NT2/D1 (cell line): ENCODE measurements at regions not wholly inside any gene's neighbourhood (a gene's known extent, or its start where the extent isn't known, plus 50 kb on each side); places are given as distances from the start of the nearest gene placed in this dataset.

Source experiments
- DNase-seq: peaks from one replicate; pipeline ENCODE4 v3.0.0-alpha.2; 2011; ENCODE audit warnings: low read depth, low spot score
- H3K27me3 ChIP-seq: 2 replicates; pipeline ENCODE4 v1.6.0; 2011; ENCODE audit warnings: mild to moderate bottlenecking; ENCODE audit not compliant: insufficient read length, insufficient read depth
- H3K36me3 ChIP-seq: 2 replicates; pipeline ENCODE4 v1.6.1; 2011; ENCODE audit warnings: mild to moderate bottlenecking, low read length, mixed read lengths; ENCODE audit not compliant: insufficient read depth, insufficient read length
- H3K4me1 ChIP-seq: 2 replicates; pipeline ENCODE4 v1.5.1; 2011; ENCODE audit not compliant: insufficient read depth, insufficient read length
- H3K4me3 ChIP-seq: 2 replicates; pipeline ENCODE4 v1.5.1; 2011; ENCODE audit warnings: low read depth; ENCODE audit not compliant: insufficient read length
- H3K9ac ChIP-seq: 2 replicates; pipeline ENCODE4 v1.6.0; 2011; ENCODE audit warnings: low read depth; ENCODE audit not compliant: insufficient read length
- H3K9me3 ChIP-seq: 2 replicates; pipeline ENCODE4 v1.5.1; 2011; ENCODE audit warnings: mild to moderate bottlenecking, low read length; ENCODE audit not compliant: insufficient read depth
- SUZ12 ChIP-seq: IDR thresholded peaks from 2 replicates; pipeline ENCODE4 v1.6.1; 2011; ENCODE audit not compliant: insufficient read length, insufficient read depth; ENCODE audit errors: extremely low read depth
- YY1 ChIP-seq: IDR thresholded peaks from 2 replicates; pipeline ENCODE4 v1.6.1; 2011; ENCODE audit not compliant: insufficient read length, insufficient read depth
- ZNF274 ChIP-seq: IDR thresholded peaks from 2 replicates; pipeline ENCODE4 v1.6.1; 2011; ENCODE audit warnings: mild to moderate bottlenecking, low read depth, low read length

DNA sequence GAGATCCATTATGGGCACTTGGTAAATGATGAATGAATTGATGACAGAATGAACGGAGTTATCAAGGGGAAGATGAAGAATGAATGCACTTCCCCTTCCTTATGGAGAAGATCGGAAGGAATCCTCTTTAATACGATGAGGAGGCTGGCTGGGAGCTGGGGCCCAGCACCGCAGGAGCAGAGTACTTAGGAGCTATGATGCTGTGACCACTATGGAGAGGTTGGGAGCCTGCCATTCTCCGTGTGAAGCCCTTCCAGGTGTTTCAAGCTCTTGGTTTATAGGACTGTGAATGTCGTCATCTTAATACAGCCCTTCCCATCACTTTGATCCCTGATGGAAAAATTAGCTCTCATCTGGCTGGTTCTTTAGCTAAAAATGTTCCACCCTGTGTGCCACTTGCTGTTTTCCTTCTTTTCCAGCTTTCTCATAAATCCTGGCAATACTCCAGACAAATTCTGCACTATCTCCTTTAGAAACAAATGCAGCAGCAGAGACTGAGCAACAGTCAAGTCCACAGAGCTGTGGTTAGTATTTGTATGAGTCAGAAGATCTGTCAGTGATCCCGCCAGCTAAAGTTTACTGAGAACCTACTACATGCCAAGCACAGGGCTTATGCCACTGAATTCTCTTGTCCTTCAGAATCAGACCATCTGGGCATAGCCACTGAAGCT is 263.1 kb upstream of the CRY1 start:
- TF ChIP-seq YY1: no peak
- no peak for TF ChIP-seq SUZ12
- no peak for TF ChIP-seq ZNF274
- no peak overlapping the region for H3K9ac ChIP-seq
- DNase-seq: no peak
- no peaks in the 10 kb centered on the region for H3K27me3 ChIP-seq
- no peaks in the 10 kb centered on the region for H3K36me3 ChIP-seq
- H3K4me1 ChIP-seq: no peaks in the 10 kb centered on the region
- H3K4me3 ChIP-seq: no peak overlapping the region
- H3K9me3 ChIP-seq: no peaks in the 10 kb centered on the region

DNA sequence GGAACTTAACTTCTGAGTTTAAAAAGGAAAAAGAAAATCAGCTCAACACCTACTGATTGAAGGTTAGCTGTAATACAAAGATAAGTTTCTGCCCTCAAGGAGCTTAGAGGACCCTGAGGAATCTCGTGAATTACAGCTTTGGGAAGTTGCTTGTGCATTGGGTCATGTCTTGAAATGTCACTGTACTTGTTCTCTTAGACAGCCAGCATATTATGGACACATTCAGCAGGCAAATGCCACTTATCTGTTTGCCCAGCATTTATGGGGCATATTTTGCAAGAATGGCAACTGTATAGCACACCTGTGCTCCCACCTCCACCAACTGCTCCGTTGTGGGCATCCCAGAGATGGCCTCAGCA is 263.6 kb upstream of the CRY1 start:
- Histone ChIP-seq H3K9ac (no peak overlapping the region), H3K9me3 (no peaks in the 10 kb centered on the region), H3K4me3 (no peak overlapping the region), H3K36me3 (no peaks in the 10 kb centered on the region), H3K4me1 (no peaks in the 10 kb centered on the region), H3K27me3 (no peaks in the 10 kb centered on the region)
- DNase-seq: no peak
- no peak for TF ChIP-seq ZNF274
- TF ChIP-seq SUZ12: no peak
- no peak for TF ChIP-seq YY1

DNA sequence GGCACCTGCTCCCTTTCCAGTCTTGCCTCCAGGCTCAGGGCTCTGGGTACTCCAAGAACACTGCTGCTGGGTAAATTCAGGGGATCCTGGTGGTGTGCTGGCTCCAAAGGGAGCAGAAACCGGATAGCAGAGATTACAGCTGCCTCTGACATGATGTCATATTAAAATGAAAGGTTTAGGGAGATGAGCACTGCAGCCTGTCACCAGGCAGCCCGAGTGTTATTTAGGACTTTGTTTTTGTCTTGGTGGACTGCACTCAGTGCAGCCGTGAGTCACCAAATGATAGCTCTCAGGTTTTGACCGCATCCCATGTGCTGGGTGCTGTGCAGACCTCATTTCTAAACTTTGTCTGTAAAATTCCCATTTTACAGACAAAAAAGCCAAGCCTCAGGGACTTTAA is 266.0 kb upstream of the CRY1 start:
- Histone ChIP-seq H3K9me3 (no peaks in the 10 kb centered on the region), H3K36me3 (no peaks in the 10 kb centered on the region), H3K4me1 (no peaks in the 10 kb centered on the region), H3K27me3 (no peaks in the 10 kb centered on the region), H3K9ac (peak overlapping the region; percentile 6), H3K4me3 (no peak overlapping the region)
- TF ChIP-seq YY1: no peak
- no peak for TF ChIP-seq SUZ12
- no peak for TF ChIP-seq ZNF274
- DNase-seq: no peak

- Histone ChIP-seq H3K4me3 (no peak overlapping the region), H3K9me3 (no peaks in the 10 kb centered on the region), H3K27me3 (no peaks in the 10 kb centered on the region), H3K4me1 (no peaks in the 10 kb centered on the region), H3K9ac (no peak overlapping the region), H3K36me3 (no peaks in the 10 kb centered on the region)
- DNase-seq: no peak
- TF ChIP-seq ZNF274 (no peak), SUZ12 (no peak), YY1 (no peak)
These were observed 266.7 kb upstream of the CRY1 start for GRCh38 chr12:107360033-107360432.

- no peak overlapping the region for H3K4me3 ChIP-seq
- no peak overlapping the region for H3K9ac ChIP-seq
- DNase-seq: no peak
- H3K4me1 ChIP-seq: no peaks in the 10 kb centered on the region
- TF ChIP-seq YY1 (no peak), ZNF274 (no peak), SUZ12 (no peak)
- H3K36me3 ChIP-seq: no peaks in the 10 kb centered on the region
- no peaks in the 10 kb centered on the region for H3K27me3 ChIP-seq
- H3K9me3 ChIP-seq: no peaks in the 10 kb centered on the region
These were observed 267.1 kb upstream of the CRY1 start for GRCh38 chr12:107360482-107360881.

GRCh38 chr12:107361970-107362369 is 268.6 kb upstream of the CRY1 start:
- no peaks in the 10 kb centered on the region for H3K9me3 ChIP-seq
- no peaks in the 10 kb centered on the region for H3K27me3 ChIP-seq

DNA sequence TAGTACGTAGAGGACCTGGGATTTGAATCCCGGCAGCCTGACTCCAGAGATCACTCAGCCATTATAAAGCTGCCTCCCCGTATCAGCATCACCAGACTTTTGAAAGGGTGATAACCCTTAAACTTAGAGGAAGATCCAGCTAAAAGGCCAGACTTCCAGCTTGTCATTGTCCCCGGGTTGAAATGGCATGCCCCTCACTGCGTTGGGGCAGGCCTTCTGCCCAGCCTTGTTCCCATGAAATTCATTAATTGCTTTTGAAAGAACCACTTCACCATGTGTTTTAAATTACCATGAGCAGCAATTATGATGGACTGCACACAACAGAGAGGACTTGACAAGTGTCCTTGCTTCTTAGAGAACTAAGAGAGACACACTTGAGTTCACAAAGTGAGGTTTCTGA is 269.6 kb upstream of the CRY1 start:
- Histone ChIP-seq H3K36me3 (no peaks in the 10 kb centered on the region), H3K9ac (no peak overlapping the region), H3K4me1 (no peaks in the 10 kb centered on the region), H3K9me3 (no peaks in the 10 kb centered on the region), H3K27me3 (no peaks in the 10 kb centered on the region), H3K4me3 (no peak overlapping the region)
- no peak for DNase-seq
- TF ChIP-seq ZNF274 (no peak), YY1 (no peak)

More at GRCh38 chr12:107361970-107362369, 268.6 kb upstream of the CRY1 start:
- H3K4me1 ChIP-seq: no peaks in the 10 kb centered on the region
- no peak overlapping the region for H3K4me3 ChIP-seq
- TF ChIP-seq SUZ12: no peak
- H3K9ac ChIP-seq: no peak overlapping the region
- no peaks in the 10 kb centered on the region for H3K36me3 ChIP-seq
- no peak for DNase-seq
